H1 (cell line): ENCODE measurements at regions not wholly inside any gene's neighbourhood (a gene's known extent, or its start where the extent isn't known, plus 50 kb on each side); places are given as distances from the start of the nearest gene placed in this dataset.

ENCODE experiments used
- CTCF ChIA-PET: fragments of 300-600 bp; sonication (Branson Sonifier 250); formaldehyde crosslinking; loops from one replicate; lab custom pipeline; 2021; ENCODE audit not compliant: partially characterized antibody; lab: Charles Lee
- POLR2A ChIA-PET: fragments of 300-600 bp; sonication (Branson Sonifier 250); formaldehyde crosslinking; loops from one replicate; lab custom pipeline; 2021; ENCODE audit warnings: inconsistent platforms; ENCODE audit not compliant: partially characterized antibody; lab: Charles Lee
- DNase-seq, 2 experiments: peaks; one replicate each; pipeline versions ENCODE4 v3.0.0 to v3.0.0-alpha.2; 2010 to 2022; ENCODE audit warnings: low spot score in 2 of 2, low read depth in 1 of 2, mixed read lengths in 1 of 2
- FAIRE-seq: peaks from 2 replicates; lab custom pipeline; 2011; peaks lifted over from hg19 to GRCh38; lab: Jason Lieb, UNC
- H2AFZ ChIP-seq: 2 replicates; pipeline ENCODE4 v1.8.1; 2012; ENCODE audit warnings: low read length, inconsistent platforms
- H2AK5ac ChIP-seq: 2 replicates; pipeline ENCODE4 v1.6.1; 2013; ENCODE audit warnings: low read depth, low read length
- H2BK120ac ChIP-seq: replicated peaks from 2 replicates; pipeline ENCODE3; 2013; ENCODE audit warnings: low read depth, low read length, inconsistent platforms
- H2BK12ac ChIP-seq: 2 replicates; pipeline ENCODE4 v1.6.1; 2013; ENCODE audit warnings: low read depth, low read length
- H2BK15ac ChIP-seq: 2 replicates; pipeline ENCODE4 v1.6.1; 2013; ENCODE audit warnings: low read length
- H2BK20ac ChIP-seq: 2 replicates; pipeline ENCODE4 v1.6.1; 2013; ENCODE audit warnings: low read length
- H2BK5ac ChIP-seq: 2 replicates; pipeline ENCODE4 v1.6.1; 2013; ENCODE audit warnings: low read depth, low read length
- H3K14ac ChIP-seq: 2 replicates; pipeline ENCODE4 v1.6.1; 2013; ENCODE audit warnings: inconsistent platforms; ENCODE audit not compliant: insufficient read length
- H3K18ac ChIP-seq: 2 replicates; pipeline ENCODE4 v1.6.1; 2013; ENCODE audit warnings: low read length; ENCODE audit errors: extremely low read depth
- H3K23ac ChIP-seq: 2 replicates; pipeline ENCODE4 v1.6.1; 2013; ENCODE audit warnings: inconsistent platforms; ENCODE audit not compliant: insufficient read length
- H3K23me2 ChIP-seq: 2 replicates; pipeline ENCODE4 v1.6.1; 2013; ENCODE audit warnings: low read depth, low read length
- H3K27ac ChIP-seq: 2 replicates; pipeline ENCODE4 v1.6.1; 2011; ENCODE audit warnings: low read depth, low read length, inconsistent platforms
- H3K27me3 ChIP-seq, 4 experiments: replicated peaks in 1 of 4; 1 replicate in 1 of 4; 2 replicates in 3 of 4; pipeline versions ENCODE4 v1.6.1 to v1.8.1; 2011 to 2013; ENCODE audit warnings: low read length in 3 of 4, mild to moderate bottlenecking in 3 of 4, inconsistent platforms in 2 of 4, mixed read lengths in 2 of 4, moderate library complexity in 1 of 4; ENCODE audit not compliant: control insufficient read depth in 3 of 4, insufficient read depth in 3 of 4; ENCODE audit errors: extremely low read depth in 1 of 4
- H3K36me3 ChIP-seq, 4 experiments: 2 replicates each; pipeline versions ENCODE4 v1.6.1 to v1.8.1; 2011 to 2013; ENCODE audit warnings: mild to moderate bottlenecking in 4 of 4, low read length in 3 of 4, moderate library complexity in 2 of 4, control low read depth in 1 of 4, inconsistent platforms in 1 of 4; ENCODE audit not compliant: insufficient read depth in 4 of 4, control insufficient read depth in 2 of 4
- H3K4ac ChIP-seq: replicated peaks from 2 replicates; pipeline ENCODE3; 2013; ENCODE audit warnings: low read length, low read depth, mixed read lengths, inconsistent platforms; ENCODE audit not compliant: insufficient read length
- H3K4me1 ChIP-seq, 4 experiments: replicated peaks in 1 of 4; 1 replicate in 1 of 4; 2 replicates in 3 of 4; pipeline versions ENCODE4 v1.6.1 to v1.8.1; 2011 to 2013; ENCODE audit warnings: low read length in 3 of 4, inconsistent platforms in 2 of 4, mixed read lengths in 1 of 4; ENCODE audit not compliant: insufficient read depth in 4 of 4, control insufficient read depth in 3 of 4
- H3K4me2 ChIP-seq, 2 experiments: 2 replicates each; pipeline versions ENCODE4 v1.6.1 to v1.8.1; 2011 to 2013; ENCODE audit warnings: low read depth in 2 of 2, low read length in 2 of 2, control low read depth in 1 of 2, inconsistent platforms in 1 of 2, mild to moderate bottlenecking in 1 of 2; ENCODE audit not compliant: insufficient read depth in 1 of 2
- H3K4me3 ChIP-seq, 4 experiments: fragments of 200-600, 300-600 bp in 1 of 4; sonication (generic), shearing (Covaris generic), sonication (Bioruptor Twin) in 1 of 4; 2 replicates each; pipeline versions ENCODE4 v1.5.1 to v1.8.1; 2011 to 2016; ENCODE audit warnings: low read length in 4 of 4, low read depth in 3 of 4, control low read depth in 2 of 4, inconsistent platforms in 2 of 4, mild to moderate bottlenecking in 2 of 4, mixed read lengths in 1 of 4, moderate library complexity in 1 of 4; ENCODE audit not compliant: insufficient read depth in 2 of 4; ENCODE audit errors: extremely low read depth in 1 of 4
- H3K56ac ChIP-seq: replicated peaks from 2 replicates; pipeline ENCODE3; 2013; ENCODE audit warnings: low read depth, mild to moderate bottlenecking, mixed read lengths, low read length, inconsistent platforms; ENCODE audit not compliant: insufficient read length
- H3K79me1 ChIP-seq: 2 replicates; pipeline ENCODE4 v1.6.1; 2013; ENCODE audit warnings: low read depth, low read length, control low read depth
- H3K79me2 ChIP-seq, 2 experiments: 2 replicates each; pipeline versions ENCODE4 v1.6.1 to v1.8.1; 2012 to 2013; ENCODE audit warnings: low read length in 2 of 2, mild to moderate bottlenecking in 2 of 2, inconsistent platforms in 1 of 2; ENCODE audit not compliant: insufficient read depth in 2 of 2, control insufficient read depth in 1 of 2
- H3K9ac ChIP-seq, 4 experiments: replicated peaks in 1 of 4; 1 replicate in 1 of 4; 2 replicates in 3 of 4; pipeline versions ENCODE4 v1.6.1 to v1.8.1; 2011 to 2013; ENCODE audit warnings: low read depth in 3 of 4, low read length in 3 of 4, control low read depth in 2 of 4, mild to moderate bottlenecking in 2 of 4, moderate library complexity in 2 of 4, inconsistent platforms in 1 of 4; ENCODE audit errors: extremely low read depth in 1 of 4
- H3K9me3 ChIP-seq, 2 experiments: 2 replicates each; pipeline versions ENCODE4 v1.6.1 to v1.8.1; 2012 to 2013; ENCODE audit warnings: mild to moderate bottlenecking in 2 of 2, moderate library complexity in 2 of 2, control low read depth in 1 of 2, inconsistent platforms in 1 of 2, low read depth in 1 of 2, low read length in 1 of 2, mixed read lengths in 1 of 2; ENCODE audit not compliant: insufficient read depth in 2 of 2
- H4K20me1 ChIP-seq, 2 experiments: replicated peaks in 1 of 2; 2 replicates each; pipeline versions ENCODE3 to v1.8.1; 2011 to 2013; ENCODE audit warnings: inconsistent platforms in 2 of 2, low read length in 2 of 2, mild to moderate bottlenecking in 1 of 2; ENCODE audit not compliant: insufficient read depth in 2 of 2, control insufficient read depth in 1 of 2
- H4K5ac ChIP-seq: 2 replicates; pipeline ENCODE4 v1.6.1; 2013; ENCODE audit warnings: low read length, low read depth, mixed read lengths, inconsistent platforms; ENCODE audit not compliant: insufficient read length
- H4K8ac ChIP-seq: 2 replicates; pipeline ENCODE4 v1.8.0; 2013; ENCODE audit warnings: mild to moderate bottlenecking, moderate library complexity, low read length, inconsistent platforms; ENCODE audit not compliant: insufficient read depth; ENCODE audit errors: extremely low read depth
- H4K91ac ChIP-seq: replicated peaks from 2 replicates; pipeline ENCODE3; 2013; ENCODE audit warnings: low read length, mixed read lengths, inconsistent platforms; ENCODE audit not compliant: insufficient read length
- CEBPB ChIP-seq: IDR thresholded peaks from 2 replicates; pipeline ENCODE4 v1.6.1; 2012; ENCODE audit warnings: low read depth, low read length
- HDAC2 ChIP-seq, 2 experiments: fragments of 300-600 bp in 1 of 2; sonication (generic) in 1 of 2; IDR thresholded peaks; 2 replicates each; pipeline ENCODE4 v1.6.1; 2011 to 2012; ENCODE audit warnings: low read depth in 2 of 2, low read length in 2 of 2, mild to moderate bottlenecking in 2 of 2, moderate library complexity in 2 of 2, borderline replicate concordance in 1 of 2, inconsistent platforms in 1 of 2
- KDM5A ChIP-seq: fragments of 200-600 bp; IDR thresholded peaks from 2 replicates; pipeline ENCODE4 v1.7.1; 2012; ENCODE audit warnings: mild to moderate bottlenecking, low read length, inconsistent platforms, mixed read lengths
- NRF1 ChIP-seq: IDR thresholded peaks from 2 replicates; pipeline ENCODE4 v1.6.1; 2011; ENCODE audit warnings: mild to moderate bottlenecking, low read depth, low read length, improper control_type of control experiment
- PHF8 ChIP-seq: fragments of 200-600 bp; sonication (generic); conservative IDR thresholded peaks from 2 replicates; pipeline ENCODE4 v1.7.1; 2012; ENCODE audit warnings: low read depth, mild to moderate bottlenecking, inconsistent platforms, low read length, moderate library complexity
- POLR2AphosphoS5 ChIP-seq: IDR thresholded peaks from 2 replicates; pipeline ENCODE4 v1.6.1; 2011; ENCODE audit warnings: low read depth, low read length
- RXRA ChIP-seq: IDR thresholded peaks from 2 replicates; pipeline ENCODE4 v1.6.1; 2011; ENCODE audit warnings: low read depth, mild to moderate bottlenecking, low read length, moderate library complexity; ENCODE audit not compliant: insufficient read depth
- SAP30 ChIP-seq: fragments of 300-600 bp; sonication (generic); IDR thresholded peaks from 2 replicates; pipeline ENCODE4 v1.7.1; 2012; ENCODE audit warnings: low read length, moderate library complexity, mild to moderate bottlenecking, inconsistent platforms; ENCODE audit not compliant: insufficient read depth, insufficient replicate concordance
- SP2 ChIP-seq: IDR thresholded peaks from 2 replicates; pipeline ENCODE4 v1.6.1; 2012; ENCODE audit warnings: mild to moderate bottlenecking, low read length, inconsistent platforms
- ZNF274 ChIP-seq: IDR thresholded peaks from 2 replicates; pipeline ENCODE4 v1.7.0; 2012; ENCODE audit warnings: low read length, borderline replicate concordance; ENCODE audit errors: extremely low read depth
- WGBS, 2 experiments: shearing (Covaris generic) in 1 of 2; methylation state at CpG; one replicate each; pipeline versions ENCODE4 v1.1.6 to v1.1.7; 2013 to 2015; ENCODE audit warnings: low lambda C conversion rate in 2 of 2, mixed read lengths in 2 of 2, inconsistent platforms in 1 of 2, low coverage in 1 of 2, missing lambda C conversion rate in 1 of 2; ENCODE audit not compliant: insufficient replicate concordance in 2 of 2, insufficient coverage in 1 of 2, insufficient read length in 1 of 2; ENCODE audit errors: extremely low coverage in 1 of 2, missing lambda C conversion rate in 1 of 2; 5-methylcytosine and 5-hydroxymethylcytosine counted together
- TF ChIP-seq, protein P1 (sequence below): IDR thresholded peaks from 2 replicates; pipeline ENCODE4 v1.6.1; 2011; ENCODE audit warnings: low read length, improper control_type of control experiment

DNA sequence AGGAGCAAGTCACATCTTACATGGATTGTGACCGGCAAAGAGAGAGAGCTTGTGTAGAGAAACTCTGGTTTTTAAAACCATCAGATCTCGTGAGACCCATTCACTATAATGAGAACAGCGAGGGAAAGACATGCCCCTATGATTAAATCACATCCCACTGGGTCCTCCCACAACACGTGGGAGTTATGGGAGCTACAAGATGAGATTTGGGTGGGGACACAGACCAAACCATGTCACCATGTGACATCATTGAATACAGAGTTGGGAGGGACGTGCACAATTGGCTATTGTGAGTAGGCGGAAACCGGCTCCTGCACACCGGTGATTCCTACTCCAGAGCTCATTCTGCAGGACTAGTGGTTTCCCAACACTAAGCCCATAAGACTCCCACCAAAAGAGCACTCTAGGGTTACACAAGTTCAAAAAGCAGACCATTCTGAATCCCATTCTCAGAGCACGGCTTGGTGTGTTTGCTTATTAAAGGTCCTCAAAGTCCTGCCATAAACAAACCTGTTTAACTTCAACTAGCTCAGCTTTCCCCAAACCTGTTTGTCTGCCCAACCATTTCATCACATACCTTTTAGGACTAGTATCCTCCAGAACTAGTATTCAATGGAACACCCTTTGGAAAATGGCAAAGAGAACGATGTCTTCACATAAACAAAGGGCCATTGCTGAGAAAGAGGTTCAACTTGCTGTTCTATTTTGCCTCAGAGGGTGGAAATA is 167.6 kb downstream of the TLE3 start:
- Histone ChIP-seq H3K4ac (no peak overlapping the region), H3K14ac (no peak overlapping the region), H3K9me3 (peaks cover 8 to 13% of the 10 kb centered on the region in 2 experiments), H2BK12ac (no peak overlapping the region), H2BK20ac (no peak overlapping the region), H2AFZ (no peak overlapping the region), H3K23ac (no peak overlapping the region), H4K20me1 (no peaks in the 10 kb centered on the region), H4K8ac (no peak overlapping the region), H2BK120ac (no peak overlapping the region), H3K79me2 (no peaks in the 10 kb centered on the region), H3K36me3 (no peaks in the 10 kb centered on the region), H3K4me2 (no peak overlapping the region), H4K5ac (no peak overlapping the region), H3K4me3 (no peak overlapping the region), H3K79me1 (no peaks in the 10 kb centered on the region), H3K18ac (no peak overlapping the region), H3K27me3 (no peaks in the 10 kb centered on the region), H2BK5ac (no peak overlapping the region), H3K56ac (no peak overlapping the region), H3K9ac (no peak overlapping the region), H3K23me2 (no peaks in the 10 kb centered on the region), H3K4me1 (no peaks in the 10 kb centered on the region), H4K91ac (no peak overlapping the region), H2AK5ac (no peak overlapping the region), H2BK15ac (no peak overlapping the region), H3K27ac (no peak overlapping the region)
- CTCF ChIA-PET = interaction anchor here (1.1 kb wide), 1 partner anchor 322 kb away, joined by 3 read pairs; no protein-coding TSS in a partner anchor
- DNase-seq (peak in 1 of 2 experiments; percentile 6), FAIRE-seq (no peak)
- WGBS, 2 experiments = 93% methylated on average over 10 of the region's 10 CpGs; no CpG with 5 or more reads in 1 of the 2 experiments
- POLR2A ChIA-PET = no interaction called here
- TF ChIP-seq SAP30 = no peak
- no peak for TF ChIP-seq POLR2AphosphoS5
- no peak for TF ChIP-seq ZNF274
- no peak for TF ChIP-seq RXRA
- TF ChIP-seq SP2 = no peak
- TF ChIP-seq PHF8 = no peak
- no peak for TF ChIP-seq NRF1
- no peak for TF ChIP-seq HDAC2 (IDR thresholded peaks at IDR 0.05; ENCODE audit: borderline replicate concordance in 1 of 2, low read depth in 2 of 2, low read length in 2 of 2)
- TF ChIP-seq KDM5A = no peak
- TF ChIP-seq, protein P1, sequence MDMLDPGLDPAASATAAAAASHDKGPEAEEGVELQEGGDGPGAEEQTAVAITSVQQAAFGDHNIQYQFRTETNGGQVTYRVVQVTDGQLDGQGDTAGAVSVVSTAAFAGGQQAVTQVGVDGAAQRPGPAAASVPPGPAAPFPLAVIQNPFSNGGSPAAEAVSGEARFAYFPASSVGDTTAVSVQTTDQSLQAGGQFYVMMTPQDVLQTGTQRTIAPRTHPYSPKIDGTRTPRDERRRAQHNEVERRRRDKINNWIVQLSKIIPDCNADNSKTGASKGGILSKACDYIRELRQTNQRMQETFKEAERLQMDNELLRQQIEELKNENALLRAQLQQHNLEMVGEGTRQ = no peak
- TF ChIP-seq CEBPB = no peak
